ENCODE measurements at regions not wholly inside any gene's neighbourhood (a gene's known extent, or its start where the extent isn't known, plus 50 kb on each side); places are given as distances from the start of the nearest gene placed in this dataset.

DNA sequence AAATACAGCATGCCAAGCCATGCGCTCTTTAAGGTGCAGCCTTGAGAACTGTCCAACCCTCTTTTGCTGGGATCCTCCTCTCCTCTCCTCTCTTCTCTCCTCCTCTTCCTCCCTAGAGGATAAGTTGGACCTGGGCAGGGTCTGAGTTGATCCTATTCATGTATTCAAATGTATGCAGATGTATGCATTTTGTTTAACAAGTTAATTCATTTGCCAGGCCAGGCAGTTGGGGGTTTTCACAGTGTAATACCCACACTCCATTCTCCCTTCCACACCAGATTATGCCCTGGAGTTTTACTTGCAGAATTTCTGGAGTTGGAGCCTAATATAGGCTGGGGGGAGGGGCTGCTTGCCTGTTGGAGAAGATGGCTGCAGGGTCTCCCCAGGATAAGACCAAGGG is 226.2 kb upstream of the SDK2 start:
- no peaks in the 10 kb centered on the region for H4K20me1 ChIP-seq (replicated peaks in 1 of 2; ENCODE audit: control insufficient read depth in 1 of 2, insufficient read depth in 2 of 2, low read length in 2 of 2)
- H4K8ac ChIP-seq (ENCODE audit: extremely low read depth, insufficient read depth, low read length), result no peak overlapping the region
- ChIA-PET CTCF (ENCODE audit: partially characterized antibody) (no interaction called here), POLR2A (ENCODE audit: partially characterized antibody) (no interaction called here)
- H3K18ac ChIP-seq (ENCODE audit: extremely low read depth, low read length), result no peak overlapping the region
- H2BK15ac ChIP-seq (ENCODE audit: low read length), result no peak overlapping the region
- H2AFZ ChIP-seq (ENCODE audit: low read length), result no peak overlapping the region
- no peak overlapping the region for H3K4me2 ChIP-seq (ENCODE audit: insufficient read depth in 1 of 2, low read depth in 2 of 2, low read length in 2 of 2)
- no peak overlapping the region for H3K4me3 ChIP-seq (ENCODE audit: extremely low read depth in 1 of 4, insufficient read depth in 2 of 4, low read depth in 3 of 4, low read length in 4 of 4)
- H2BK5ac ChIP-seq (ENCODE audit: low read depth, low read length), result no peak overlapping the region
- no peak overlapping the region for H2BK12ac ChIP-seq (ENCODE audit: low read depth, low read length)
- H3K4me1 ChIP-seq (replicated peaks in 1 of 4; ENCODE audit: control insufficient read depth in 3 of 4, insufficient read depth in 4 of 4, low read length in 3 of 4), result peaks cover 0 to 2% (median 0%) of the 10 kb centered on the region in 4 experiments; a peak in 2 of 7 replicates
- WGBS, 2 experiments (ENCODE audit: extremely low coverage in 1 of 2, insufficient coverage in 1 of 2, insufficient read length in 1 of 2, insufficient replicate concordance in 2 of 2, low coverage in 1 of 2, low lambda C conversion rate in 2 of 2, missing lambda C conversion rate in 1 of 2), result 63% methylated on average over 1 of the region's 1 CpG; no CpG with 5 or more reads in 1 of the 2 experiments
- no peaks in the 10 kb centered on the region for H3K9me3 ChIP-seq (ENCODE audit: insufficient read depth in 2 of 2, low read depth in 1 of 2, low read length in 1 of 2)
- H3K23ac ChIP-seq (ENCODE audit: insufficient read length), result no peak overlapping the region
- H3K23me2 ChIP-seq (ENCODE audit: low read depth, low read length), result no peaks in the 10 kb centered on the region; the same call in 1 of the 2 replicates
- no peak overlapping the region for H2AK5ac ChIP-seq (ENCODE audit: low read depth, low read length)
- FAIRE-seq, result no peak
- H3K27ac ChIP-seq (ENCODE audit: low read depth, low read length), result no peak overlapping the region
- no peak overlapping the region for H2BK20ac ChIP-seq (ENCODE audit: low read length)
- H3K79me2 ChIP-seq (ENCODE audit: control insufficient read depth in 1 of 2, insufficient read depth in 2 of 2, low read length in 2 of 2), result no peaks in the 10 kb centered on the region
- no peak overlapping the region for H3K14ac ChIP-seq (ENCODE audit: insufficient read length)
- H3K36me3 ChIP-seq (ENCODE audit: control insufficient read depth in 2 of 4, insufficient read depth in 4 of 4, low read length in 3 of 4), result no peaks in the 10 kb centered on the region
- H3K4ac ChIP-seq (replicated peaks; ENCODE audit: insufficient read length, low read depth, low read length), result no peak overlapping the region
- no peak overlapping the region for H2BK120ac ChIP-seq (replicated peaks; ENCODE audit: low read depth, low read length)
- no peak overlapping the region for H3K9ac ChIP-seq (replicated peaks in 1 of 4; ENCODE audit: extremely low read depth in 1 of 4, low read depth in 3 of 4, low read length in 3 of 4)
- DNase-seq (ENCODE audit: low read depth in 1 of 2, low spot score in 2 of 2), result no peak
- no peak overlapping the region for H4K91ac ChIP-seq (replicated peaks; ENCODE audit: insufficient read length, low read length)
- no peak overlapping the region for H3K56ac ChIP-seq (replicated peaks; ENCODE audit: insufficient read length, low read depth, low read length)
- TF ChIP-seq FOSL1 (IDR thresholded peaks at IDR 0.05; ENCODE audit: insufficient read depth, low read depth, low read length) (no peak), RFX5 (IDR thresholded peaks at IDR 0.05; ENCODE audit: borderline replicate concordance, low read depth, low read length) (no peak), RXRA (IDR thresholded peaks at IDR 0.05; ENCODE audit: insufficient read depth, low read depth, low read length) (no peak), CEBPB (IDR thresholded peaks at IDR 0.05; ENCODE audit: low read depth, low read length) (no peak), KDM1A (IDR thresholded peaks at IDR 0.05; ENCODE audit: borderline replicate concordance, low read length) (no peak), BCL11A (IDR thresholded peaks at IDR 0.05; ENCODE audit: low read depth in 2 of 2, low read length in 2 of 2) (no peak), HDAC2 (IDR thresholded peaks at IDR 0.05; ENCODE audit: borderline replicate concordance in 1 of 2, low read depth in 2 of 2, low read length in 2 of 2) (no peak), YY1 (IDR thresholded peaks at IDR 0.05; ENCODE audit: low read depth, low read length) (no peak), NANOG (IDR thresholded peaks at IDR 0.05; ENCODE audit: insufficient read depth, low read depth, low read length, poor library complexity, severe bottlenecking) (no peak), NRF1 (IDR thresholded peaks at IDR 0.05; ENCODE audit: low read depth, low read length) (no peak), ZNF274 (IDR thresholded peaks at IDR 0.05; ENCODE audit: borderline replicate concordance, extremely low read depth, low read length) (no peak), CHD2 (IDR thresholded peaks at IDR 0.05; ENCODE audit: low read length) (no peak), CBX8 (IDR thresholded peaks at IDR 0.05; ENCODE audit: borderline replicate concordance, low read depth, low read length) (no peak), GTF2F1 (IDR thresholded peaks at IDR 0.05; ENCODE audit: borderline replicate concordance, low read depth, low read length) (no peak)
- H3K79me1 ChIP-seq (ENCODE audit: low read depth, low read length), result no peaks in the 10 kb centered on the region
- H4K5ac ChIP-seq (ENCODE audit: insufficient read length, low read depth, low read length), result no peak overlapping the region
- no peaks in the 10 kb centered on the region; a peak in 1 of 7 replicates for H3K27me3 ChIP-seq (replicated peaks in 1 of 4; ENCODE audit: control insufficient read depth in 3 of 4, extremely low read depth in 1 of 4, insufficient read depth in 3 of 4, low read length in 3 of 4)
